BE2C (cell line): ENCODE measurements at regions not wholly inside any gene's neighbourhood (a gene's known extent, or its start where the extent isn't known, plus 50 kb on each side); places are given as distances from the start of the nearest gene placed in this dataset.

Experiments used
- DNase-seq: peaks from one replicate; pipeline ENCODE4 v3.0.0-alpha.2; 2020
- H3K27me3 ChIP-seq: fragments of 250-450 bp; sonication (Bioruptor Pico); 2 replicates; pipeline ENCODE4 v1.5.1; 2020; ENCODE audit warnings: mild to moderate bottlenecking
- H3K36me3 ChIP-seq: fragments of 250-450 bp; sonication (Bioruptor Pico); 2 replicates; pipeline ENCODE4 v1.5.1; 2020; ENCODE audit warnings: mild to moderate bottlenecking
- H3K4me1 ChIP-seq: fragments of 250-450 bp; sonication (Bioruptor Pico); 2 replicates; pipeline ENCODE4 v1.5.1; 2020
- H3K4me3 ChIP-seq: 2 replicates; pipeline ENCODE4 v1.5.1; 2011; ENCODE audit warnings: low read depth, low read length
- H3K9me3 ChIP-seq: fragments of 250-450 bp; sonication (Bioruptor Pico); 2 replicates; pipeline ENCODE4 v1.5.1; 2020
- TF ChIP-seq, protein P1 (sequence below): IDR thresholded peaks from 2 replicates; pipeline ENCODE4 v1.5.1; 2012; ENCODE audit warnings: mild to moderate bottlenecking, low read depth, low read length

GRCh38 chr5:92860061-92860460, 721.0 kb downstream of the NR2F1-AS1 start:
- no peaks in the 10 kb centered on the region for H3K9me3 ChIP-seq
- no peak overlapping the region for H3K4me3 ChIP-seq
- no peak for DNase-seq
- TF ChIP-seq, protein P1, sequence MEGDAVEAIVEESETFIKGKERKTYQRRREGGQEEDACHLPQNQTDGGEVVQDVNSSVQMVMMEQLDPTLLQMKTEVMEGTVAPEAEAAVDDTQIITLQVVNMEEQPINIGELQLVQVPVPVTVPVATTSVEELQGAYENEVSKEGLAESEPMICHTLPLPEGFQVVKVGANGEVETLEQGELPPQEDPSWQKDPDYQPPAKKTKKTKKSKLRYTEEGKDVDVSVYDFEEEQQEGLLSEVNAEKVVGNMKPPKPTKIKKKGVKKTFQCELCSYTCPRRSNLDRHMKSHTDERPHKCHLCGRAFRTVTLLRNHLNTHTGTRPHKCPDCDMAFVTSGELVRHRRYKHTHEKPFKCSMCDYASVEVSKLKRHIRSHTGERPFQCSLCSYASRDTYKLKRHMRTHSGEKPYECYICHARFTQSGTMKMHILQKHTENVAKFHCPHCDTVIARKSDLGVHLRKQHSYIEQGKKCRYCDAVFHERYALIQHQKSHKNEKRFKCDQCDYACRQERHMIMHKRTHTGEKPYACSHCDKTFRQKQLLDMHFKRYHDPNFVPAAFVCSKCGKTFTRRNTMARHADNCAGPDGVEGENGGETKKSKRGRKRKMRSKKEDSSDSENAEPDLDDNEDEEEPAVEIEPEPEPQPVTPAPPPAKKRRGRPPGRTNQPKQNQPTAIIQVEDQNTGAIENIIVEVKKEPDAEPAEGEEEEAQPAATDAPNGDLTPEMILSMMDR: no peak
- no peaks in the 10 kb centered on the region for H3K36me3 ChIP-seq
- no peaks in the 10 kb centered on the region for H3K4me1 ChIP-seq
- H3K27me3 ChIP-seq: no peaks in the 10 kb centered on the region

DNA sequence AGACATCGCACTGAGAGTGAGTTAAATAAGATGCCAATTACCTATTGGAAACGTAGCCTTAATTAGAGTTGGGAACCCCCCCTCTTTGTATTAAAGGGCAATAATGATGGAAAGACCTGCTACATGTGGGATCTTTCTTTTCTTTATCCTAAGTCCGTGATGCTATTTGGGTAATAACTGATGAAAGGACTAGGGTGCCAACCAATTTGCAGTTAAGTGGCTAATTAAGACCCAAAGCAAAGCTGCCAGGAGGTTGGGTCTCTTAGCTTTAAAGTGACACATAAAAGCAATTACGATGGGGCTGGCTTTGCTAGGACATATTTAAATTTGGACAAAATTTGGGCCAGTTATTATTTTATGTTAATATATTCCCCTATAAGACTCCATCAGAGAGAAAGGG, 728.8 kb downstream of the NR2F1-AS1 start:
- no peak for DNase-seq
- Histone ChIP-seq H3K4me1 (no peaks in the 10 kb centered on the region; the same call in 1 of the 2 replicates), H3K36me3 (no peaks in the 10 kb centered on the region), H3K27me3 (no peaks in the 10 kb centered on the region), H3K4me3 (no peak overlapping the region), H3K9me3 (no peaks in the 10 kb centered on the region)
- TF ChIP-seq, protein P1: no peak

DNA sequence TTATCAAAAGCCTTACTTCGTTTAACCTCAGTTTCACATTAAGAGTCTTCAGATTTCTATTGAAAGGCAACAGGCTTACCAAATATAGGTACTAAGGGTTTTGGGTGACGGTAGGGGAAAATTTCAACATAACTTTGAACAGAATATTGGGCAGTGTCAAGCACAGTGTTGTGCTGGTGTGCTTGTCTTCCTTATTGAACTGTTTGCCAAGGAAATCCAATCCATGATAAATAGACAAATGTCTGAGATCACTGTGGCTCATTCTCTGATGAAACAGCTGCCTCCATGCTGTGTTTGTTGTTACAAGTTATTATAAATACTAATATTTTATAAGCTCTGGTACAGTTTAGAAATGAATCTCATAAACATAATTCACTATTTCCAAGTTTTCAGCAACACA, 730.1 kb downstream of the NR2F1-AS1 start:
- DNase-seq: no peak
- Histone ChIP-seq H3K36me3 (no peaks in the 10 kb centered on the region), H3K4me1 (no peaks in the 10 kb centered on the region; the same call in 1 of the 2 replicates), H3K4me3 (no peak overlapping the region), H3K27me3 (no peaks in the 10 kb centered on the region), H3K9me3 (no peaks in the 10 kb centered on the region)
- TF ChIP-seq, protein P1: no peak

DNA sequence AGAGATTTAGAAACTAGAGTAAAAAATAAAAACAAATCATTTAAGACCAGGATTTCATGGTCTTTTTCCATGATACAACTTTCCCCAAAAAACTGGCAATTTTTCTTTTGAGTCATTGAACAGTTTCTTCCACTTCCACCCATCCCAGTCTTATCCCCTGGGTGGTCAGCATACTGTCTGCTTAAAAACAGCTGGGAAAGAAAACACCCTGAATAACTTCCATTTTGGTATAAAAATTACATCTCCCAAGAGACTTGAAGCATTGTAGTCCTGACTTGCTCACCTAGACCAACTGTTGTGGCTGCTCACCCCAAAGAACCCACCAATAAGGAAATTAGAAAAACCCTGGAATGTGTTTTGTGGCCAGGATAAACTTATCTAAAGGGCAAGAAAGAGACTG, 731.3 kb downstream of the NR2F1-AS1 start:
- H3K27me3 ChIP-seq: no peaks in the 10 kb centered on the region
- TF ChIP-seq, protein P1: no peak
- no peaks in the 10 kb centered on the region; the same call in 1 of the 2 replicates for H3K4me1 ChIP-seq

GRCh38 chr5:92841604-92842155, 739.3 kb downstream of the NR2F1-AS1 start:
- DNase-seq: no peak
- no peaks in the 10 kb centered on the region for H3K4me1 ChIP-seq
- TF ChIP-seq, protein P1: no peak
- no peaks in the 10 kb centered on the region for H3K27me3 ChIP-seq
- H3K9me3 ChIP-seq: no peaks in the 10 kb centered on the region
- no peak overlapping the region for H3K4me3 ChIP-seq
- no peaks in the 10 kb centered on the region for H3K36me3 ChIP-seq

More for the DNA sequence above, 731.3 kb downstream of the NR2F1-AS1 start:
- Histone ChIP-seq H3K9me3 (no peaks in the 10 kb centered on the region), H3K4me3 (no peak overlapping the region), H3K36me3 (no peaks in the 10 kb centered on the region)
- no peak for DNase-seq

DNA sequence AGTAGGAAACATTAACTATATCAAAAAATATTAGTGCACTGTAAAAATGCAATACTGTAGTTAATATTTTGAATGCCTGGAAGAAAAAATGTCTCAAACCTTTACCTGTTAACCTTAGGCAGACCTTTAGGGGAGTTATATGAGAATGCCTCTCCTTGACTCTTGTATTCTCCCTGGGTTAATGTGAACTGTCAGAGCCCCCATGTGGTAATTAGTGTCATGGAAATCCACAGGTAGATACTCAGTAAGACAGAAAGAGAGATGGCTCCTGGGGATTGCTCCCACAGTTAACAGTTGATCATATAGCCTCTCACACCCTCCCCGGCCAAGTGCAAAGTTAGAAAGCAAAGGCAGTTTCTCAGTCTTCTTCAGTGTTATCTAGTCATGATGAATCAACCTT, 742.8 kb downstream of the NR2F1-AS1 start:
- no peak for DNase-seq
- no peak overlapping the region for H3K4me3 ChIP-seq

More for the DNA sequence above, 742.8 kb downstream of the NR2F1-AS1 start:
- Histone ChIP-seq H3K4me1 (no peaks in the 10 kb centered on the region), H3K9me3 (no peaks in the 10 kb centered on the region), H3K27me3 (no peaks in the 10 kb centered on the region), H3K36me3 (no peaks in the 10 kb centered on the region)
- TF ChIP-seq, protein P1: peak; percentile 40
